K562 (cell line): ENCODE measurements at regions not wholly inside any gene's neighbourhood (a gene's known extent, or its start where the extent isn't known, plus 50 kb on each side); places are given as distances from the start of the nearest gene placed in this dataset.

Source experiments
- ATAC-seq: fragments of 200-7000 bp; cut with Tn5 transposase; 3 replicates; pipeline ENCODE4 v1.9.1; 2020; ENCODE audit warnings: moderate library complexity
- BruUV-seq: library from RNA; stranded (reverse); fragments of 400-500 nt; replicated peaks from 2 replicates; lab custom pipeline; 2021; lab: Mats Ljungman, UMichigan
- CTCF ChIA-PET: fragments of 300-600 bp; formaldehyde crosslinking; extraction: SDS; loops from one replicate; lab custom pipeline; 2021; ENCODE audit warnings: low intra/inter-chr PET ratio; lab: Yijun Ruan, JAX
- POLR2A ChIA-PET: fragments of 300-600, 350-650 bp; sonication (Branson Sonifier 250); formaldehyde crosslinking; extraction: SDS; loops from one replicate; lab custom pipeline; 2021; ENCODE audit warnings: antibody characterized with exemption, inconsistent platforms; lab: Yijun Ruan, JAX
- DNase-seq, 4 experiments: peaks; one replicate each; pipeline versions ENCODE4 v3.0.0 to v3.0.0-alpha.2; 2011 to 2018; ENCODE audit warnings: low spot score in 3 of 4, mixed read lengths in 3 of 4; ENCODE audit errors: extremely low read depth in 1 of 4
- FAIRE-seq: peaks from 2 replicates; lab custom pipeline; 2011; peaks lifted over from hg19 to GRCh38; lab: Jason Lieb, UNC
- H2AFZ ChIP-seq: 2 replicates; pipeline ENCODE4 v1.6.0; 2011; ENCODE audit warnings: low read depth, low read length, control low read depth, inconsistent platforms
- H3K27ac ChIP-seq: fragments of 200-600 bp; 3 replicates; pipeline ENCODE4 v1.8.0; 2011; ENCODE audit warnings: low read depth, mild to moderate bottlenecking, control low read depth, inconsistent platforms, low read length, moderate library complexity, mixed read lengths; ENCODE audit errors: extremely low read depth
- H3K27me3 ChIP-seq, 2 experiments: fragments of 300-600 bp in 1 of 2; 2 replicates in 1 of 2; 3 replicates in 1 of 2; pipeline versions ENCODE4 v1.6.0 to v1.8.0; 2011; ENCODE audit warnings: inconsistent platforms in 2 of 2, low read length in 2 of 2, mild to moderate bottlenecking in 1 of 2, mixed read lengths in 1 of 2, moderate library complexity in 1 of 2; ENCODE audit not compliant: control insufficient read depth in 2 of 2, insufficient read depth in 2 of 2
- H3K36me3 ChIP-seq: fragments of 300-600 bp; 3 replicates; pipeline ENCODE4 v1.8.0; 2011; ENCODE audit warnings: mild to moderate bottlenecking, low read length, inconsistent platforms; ENCODE audit not compliant: control insufficient read depth, insufficient read depth
- H3K4me1 ChIP-seq, 2 experiments: fragments of 200-600 bp in 1 of 2; replicated peaks in 1 of 2; 2 replicates in 1 of 2; 3 replicates in 1 of 2; pipeline versions ENCODE4 v1.5.1 to v1.8.0; 2011; ENCODE audit warnings: inconsistent platforms in 2 of 2, low read length in 2 of 2, mild to moderate bottlenecking in 1 of 2, mixed read lengths in 1 of 2, moderate library complexity in 1 of 2; ENCODE audit not compliant: control insufficient read depth in 2 of 2, insufficient read depth in 2 of 2
- H3K4me2 ChIP-seq: 2 replicates; pipeline ENCODE4 v1.6.1; 2011; ENCODE audit warnings: low read length, control low read depth, inconsistent platforms, mixed read lengths; ENCODE audit not compliant: insufficient read depth
- H3K4me3 ChIP-seq: fragments of 200-600 bp; sonication (generic), shearing (Covaris generic); 2 replicates; pipeline ENCODE4 v1.5.1; 2016; ENCODE audit warnings: control low read depth, inconsistent platforms
- H3K79me2 ChIP-seq: fragments of 200-600 bp; 3 replicates; pipeline ENCODE4 v1.8.0; 2011; ENCODE audit warnings: low read length, inconsistent platforms; ENCODE audit not compliant: control insufficient read depth, insufficient read depth
- H3K9ac ChIP-seq, 2 experiments: 2 replicates each; pipeline versions ENCODE4 v1.6.0 to v1.6.1; 2011; ENCODE audit warnings: low read depth in 2 of 2, low read length in 2 of 2, control low read depth in 1 of 2, inconsistent platforms in 1 of 2, mild to moderate bottlenecking in 1 of 2, mixed read lengths in 1 of 2; ENCODE audit not compliant: insufficient read depth in 1 of 2
- H3K9me1 ChIP-seq: one replicate; pipeline ENCODE4 v1.6.0; 2011; ENCODE audit warnings: inconsistent platforms, mild to moderate bottlenecking, low read length, moderate library complexity; ENCODE audit not compliant: control insufficient read depth, insufficient read depth
- H3K9me3 ChIP-seq: replicated peaks from 2 replicates; pipeline ENCODE4 v1.5.1; 2011; ENCODE audit warnings: low read depth, low read length, inconsistent platforms; ENCODE audit not compliant: control insufficient read depth, insufficient read depth
- H4K20me1 ChIP-seq: replicated peaks from 2 replicates; pipeline ENCODE4 v1.6.1; 2011; ENCODE audit warnings: low read length, inconsistent platforms, mixed read lengths; ENCODE audit not compliant: control insufficient read depth, insufficient read depth
- ETS2 ChIP-seq: IDR thresholded peaks from 2 replicates; pipeline ENCODE4 v1.6.1; 2016; ENCODE audit warnings: borderline replicate concordance, missing genetic modification characterization, mild to moderate bottlenecking, moderate library complexity, missing compliant biosample characterization; ENCODE audit not compliant: poor library complexity, severe bottlenecking
- FIP1L1 ChIP-seq: fragments of 200-400 bp; formaldehyde crosslinking; IDR thresholded peaks from 2 replicates; pipeline ENCODE4 v1.6.1; 2018; ENCODE audit warnings: mild to moderate bottlenecking, low read depth, low read length; ENCODE audit not compliant: poor library complexity, severe bottlenecking
- HDAC2 ChIP-seq: fragments of 450-650 bp; IDR thresholded peaks from 2 replicates; pipeline ENCODE4 v1.6.1; 2016; ENCODE audit warnings: mild to moderate bottlenecking
- MCM3 ChIP-seq: fragments of 450-650 bp; IDR thresholded peaks from 2 replicates; pipeline ENCODE4 v1.6.1; 2016
- MTA3 ChIP-seq: fragments of 450-650 bp; formaldehyde crosslinking; IDR thresholded peaks from 2 replicates; pipeline ENCODE4 v1.6.1; 2017; ENCODE audit warnings: mild to moderate bottlenecking, borderline replicate concordance
- NUFIP1 ChIP-seq: fragments of 450-650 bp; IDR thresholded peaks from 2 replicates; pipeline ENCODE4 v1.6.1; 2018; ENCODE audit not compliant: partially characterized antibody
- PHF8 ChIP-seq: fragments of 200-600 bp; sonication (generic); IDR thresholded peaks from 2 replicates; pipeline ENCODE4 v1.6.1; 2012; ENCODE audit warnings: mixed run types, mild to moderate bottlenecking, inconsistent platforms, low read length, moderate library complexity, borderline replicate concordance
- U2AF1 ChIP-seq: fragments of 200-400 bp; formaldehyde crosslinking; optimal IDR thresholded peaks from 2 replicates; pipeline ENCODE3; 2017; ENCODE audit warnings: mild to moderate bottlenecking, low read depth, low read length, moderate library complexity
- ZNF263 ChIP-seq: sonication (generic); formaldehyde crosslinking; IDR thresholded peaks from 2 replicates; pipeline ENCODE4 v1.8.0; 2022; ENCODE audit warnings: mild to moderate bottlenecking, missing genetic modification reagents, borderline replicate concordance
- ZNF384 ChIP-seq: IDR thresholded peaks from 2 replicates; pipeline ENCODE4 v1.6.1; 2012; ENCODE audit warnings: low read depth, low read length, improper control_type of control experiment
- ZNF507 ChIP-seq: conservative IDR thresholded peaks from 2 replicates; pipeline ENCODE4 v1.6.1; 2017; ENCODE audit warnings: missing genetic modification characterization, missing compliant biosample characterization
- ZNF79 ChIP-seq: fragments of 250-450 bp; sonication (Bioruptor Pico); IDR thresholded peaks from 2 replicates; pipeline ENCODE4 v1.4.0; 2020; ENCODE audit warnings: low read depth, mild to moderate bottlenecking, moderate library complexity
- WGBS: fragments of 100-300 bp; shearing (Covaris generic); methylation state at CpG from one replicate; pipeline ENCODE4 v1.1.6; 2016; ENCODE audit warnings: low coverage, mixed read lengths; ENCODE audit not compliant: insufficient coverage; ENCODE audit errors: missing lambda C conversion rate; 5-methylcytosine and 5-hydroxymethylcytosine counted together
- in situ Hi-C: fragments of 300-500 bp; cut with MboI; formaldehyde crosslinking; loops from 4 replicates; pipeline ENCODE4 v1.15.0; 2018; ENCODE audit warnings: inconsistent platforms, mixed read lengths
- intact Hi-C: fragments of 100-400 bp; cut with micrococcal nuclease; formaldehyde crosslinking; loops from 2 replicates; pipeline ENCODE4 v1.14.2; 2022
- TF ChIP-seq, protein P1 (sequence below): fragments of 250-450 bp; sonication (Bioruptor Pico); IDR thresholded peaks from 2 replicates; pipeline ENCODE4 v1.8.0; 2022; ENCODE audit warnings: moderate library complexity, mild to moderate bottlenecking, inconsistent platforms
- TF ChIP-seq, protein P2 (sequence below): fragments of 250-450 bp; sonication (Bioruptor Pico); IDR thresholded peaks from 2 replicates; pipeline ENCODE4 v1.4.0; 2020; ENCODE audit warnings: borderline replicate concordance

DNA sequence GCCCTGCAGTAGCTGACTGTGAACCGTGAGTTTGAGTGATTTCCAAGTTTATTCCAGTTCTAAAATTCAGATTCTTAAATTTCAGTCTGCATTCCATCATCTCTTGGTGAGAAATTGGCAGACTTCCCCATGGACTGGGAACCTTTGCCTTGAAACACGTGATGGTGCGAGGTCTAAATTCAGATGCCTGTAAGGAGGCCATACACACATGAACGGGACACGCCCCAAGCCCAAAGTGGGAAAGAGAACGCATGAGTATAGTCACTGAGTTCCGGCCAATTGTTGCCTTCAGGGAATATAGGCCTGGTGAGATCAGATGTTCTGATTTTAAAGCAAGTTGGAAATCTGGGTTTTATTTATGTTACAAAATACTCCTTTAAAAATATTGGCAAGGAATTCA is 1084.4 kb upstream of the WWC1 start (continued):
- TF ChIP-seq MCM3 (no peak), ZNF263 (CRISPR knock-in tag) (no peak)

DNA sequence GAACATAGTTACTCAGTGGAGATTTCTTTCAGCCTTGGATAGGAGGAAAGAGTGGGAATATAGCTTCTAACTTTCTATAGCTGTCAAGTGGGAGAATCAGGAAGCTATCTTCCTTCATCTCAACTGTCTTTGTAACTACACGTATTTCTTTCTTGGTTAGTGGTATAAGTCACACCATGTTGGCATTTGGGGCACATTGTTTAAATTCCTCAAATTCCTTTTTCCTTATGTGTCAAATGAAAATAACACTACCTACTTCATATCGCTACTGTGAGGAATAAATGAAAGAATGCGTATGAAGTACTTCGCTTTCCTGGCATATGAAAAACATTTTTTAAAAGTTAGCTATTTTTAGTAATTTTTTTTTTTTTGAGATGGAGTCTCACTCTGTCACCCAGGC is 1082.5 kb upstream of the WWC1 start:
- FAIRE-seq (no peak), DNase-seq (no peak), ATAC-seq (no peak)
- BruUV-seq: no TSS peak
- H3K4me2 ChIP-seq: no peak overlapping the region
- intact Hi-C loops (no loop called here), in situ Hi-C loops (no loop called here)
- H3K9me1 ChIP-seq: no peaks in the 10 kb centered on the region
- H3K9ac ChIP-seq: no peak overlapping the region
- H3K9me3 ChIP-seq: no peaks in the 10 kb centered on the region; the same call in 1 of the 2 replicates
- H4K20me1 ChIP-seq: no peaks in the 10 kb centered on the region
- no peaks in the 10 kb centered on the region for H3K79me2 ChIP-seq
- no peak for TF ChIP-seq FIP1L1
- no peak for TF ChIP-seq NUFIP1
- TF ChIP-seq, protein P1, sequence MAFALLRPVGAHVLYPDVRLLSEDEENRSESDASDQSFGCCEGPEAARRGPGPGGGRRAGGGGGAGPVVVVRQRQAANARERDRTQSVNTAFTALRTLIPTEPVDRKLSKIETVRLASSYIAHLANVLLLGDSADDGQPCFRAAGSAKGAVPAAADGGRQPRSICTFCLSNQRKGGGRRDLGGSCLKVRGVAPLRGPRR (CRISPR knock-in tag): no peak
- TF ChIP-seq HDAC2: no peak
- no peak for TF ChIP-seq PHF8
- no peak for TF ChIP-seq U2AF1
- TF ChIP-seq MTA3: no peak
- TF ChIP-seq ZNF79 (CRISPR knock-in tag): no peak
- TF ChIP-seq ZNF384: no peak
- TF ChIP-seq ZNF507 (tag): no peak
- TF ChIP-seq ETS2: no peak
- TF ChIP-seq, protein P2, sequence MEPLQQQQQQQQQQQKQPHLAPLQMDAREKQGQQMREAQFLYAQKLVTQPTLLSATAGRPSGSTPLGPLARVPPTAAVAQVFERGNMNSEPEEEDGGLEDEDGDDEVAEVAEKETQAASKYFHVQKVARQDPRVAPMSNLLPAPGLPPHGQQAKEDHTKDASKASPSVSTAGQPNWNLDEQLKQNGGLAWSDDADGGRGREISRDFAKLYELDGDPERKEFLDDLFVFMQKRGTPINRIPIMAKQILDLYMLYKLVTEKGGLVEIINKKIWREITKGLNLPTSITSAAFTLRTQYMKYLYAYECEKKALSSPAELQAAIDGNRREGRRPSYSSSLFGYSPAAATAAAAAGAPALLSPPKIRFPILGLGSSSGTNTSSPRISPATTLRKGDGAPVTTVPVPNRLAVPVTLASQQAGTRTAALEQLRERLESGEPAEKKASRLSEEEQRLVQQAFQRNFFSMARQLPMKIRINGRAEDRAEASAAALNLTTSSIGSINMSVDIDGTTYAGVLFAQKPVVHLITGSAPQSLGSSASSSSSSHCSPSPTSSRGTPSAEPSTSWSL (CRISPR knock-in tag): no peak
- ChIA-PET POLR2A (no interaction called here), CTCF (no interaction called here)
- no peak overlapping the region for H3K4me3 ChIP-seq
- no peak overlapping the region for H2AFZ ChIP-seq
- no peak overlapping the region for H3K27ac ChIP-seq
- H3K4me1 ChIP-seq: no peaks in the 10 kb centered on the region
- H3K36me3 ChIP-seq: no peaks in the 10 kb centered on the region
- 0% methylated on average over 4 of the region's 4 CpGs for WGBS
- H3K27me3 ChIP-seq: no peaks in the 10 kb centered on the region
